ENCODE measurements at regions not wholly inside any gene's neighbourhood (a gene's known extent, or its start where the extent isn't known, plus 50 kb on each side); places are given as distances from the start of the nearest gene placed in this dataset.
"Not testable (repeated sequence)": the region's sequence is repeated elsewhere in the genome, so short reads cannot be mapped to it uniquely, and the experiment has no call there.

- FAIRE-seq: no peak
Measured at GRCh38 chr3:182148360-182148759, 436.6 kb downstream of the SOX2 start.

- no peak for FAIRE-seq
Measured at GRCh38 chr3:182149594-182149993, 437.9 kb downstream of the SOX2 start.

GRCh38 chr3:182156326-182156725, 444.6 kb downstream of the SOX2 start:
- not testable (repeated sequence) for FAIRE-seq

GRCh38 chr3:182165234-182165633, 453.5 kb downstream of the SOX2 start:
- no peak for FAIRE-seq

- no peak for FAIRE-seq
Measured at GRCh38 chr3:182172534-182172933, 460.8 kb downstream of the SOX2 start.

GRCh38 chr3:182178488-182179200, 466.9 kb downstream of the SOX2 start:
- no peak for FAIRE-seq

GRCh38 chr3:182179631-182180030, 467.9 kb downstream of the SOX2 start:
- no peak for FAIRE-seq

- FAIRE-seq: no peak
Measured at GRCh38 chr3:182180654-182181385, 469.1 kb downstream of the SOX2 start.

GRCh38 chr3:182182531-182182968, 470.8 kb downstream of the SOX2 start:
- FAIRE-seq: no peak

GRCh38 chr3:182183716-182184430, 472.1 kb downstream of the SOX2 start:
- FAIRE-seq: no peak

GRCh38 chr3:182185313-182185712, 473.6 kb downstream of the SOX2 start:
- no peak for FAIRE-seq

- FAIRE-seq: no peak
Measured at GRCh38 chr3:182190056-182190455, 478.3 kb downstream of the SOX2 start.

GRCh38 chr3:182198345-182198744, 486.6 kb downstream of the SOX2 start:
- FAIRE-seq: no peak

- FAIRE-seq: no peak
Measured at GRCh38 chr3:182201456-182202168, 489.9 kb downstream of the SOX2 start.

- FAIRE-seq: peak; percentile 100
Measured at GRCh38 chr3:182212479-182213076, 500.9 kb downstream of the SOX2 start.

- no peak for FAIRE-seq
Measured at GRCh38 chr3:182214416-182214815, 502.7 kb downstream of the SOX2 start.

GRCh38 chr3:182215881-182216280, 504.2 kb downstream of the SOX2 start:
- no peak for FAIRE-seq

- no peak for FAIRE-seq
Measured at GRCh38 chr3:182216311-182216970, 504.7 kb downstream of the SOX2 start.

- no peak for FAIRE-seq
Measured at GRCh38 chr3:182220013-182220412, 508.3 kb downstream of the SOX2 start.

- FAIRE-seq: no peak
Measured at GRCh38 chr3:182220471-182220870, 508.7 kb downstream of the SOX2 start.

- FAIRE-seq: no peak
Measured at GRCh38 chr3:182226995-182227394, 515.3 kb downstream of the SOX2 start.

GRCh38 chr3:182233405-182233804, 521.7 kb downstream of the SOX2 start:
- no peak for FAIRE-seq
